H1 (cell line): ENCODE measurements at regions not wholly inside any gene's neighbourhood (a gene's known extent, or its start where the extent isn't known, plus 50 kb on each side); places are given as distances from the start of the nearest gene placed in this dataset.
A peak's percentile ranks its signal among the peaks of the same experiment; 100 is the strongest.

ENCODE experiments used
- CTCF ChIA-PET: fragments of 300-600 bp; sonication (Branson Sonifier 250); formaldehyde crosslinking; loops from one replicate; lab custom pipeline; 2021; ENCODE audit not compliant: partially characterized antibody; lab: Charles Lee
- POLR2A ChIA-PET: fragments of 300-600 bp; sonication (Branson Sonifier 250); formaldehyde crosslinking; loops from one replicate; lab custom pipeline; 2021; ENCODE audit warnings: inconsistent platforms; ENCODE audit not compliant: partially characterized antibody; lab: Charles Lee
- DNase-seq, 2 experiments: peaks; one replicate each; pipeline versions ENCODE4 v3.0.0 to v3.0.0-alpha.2; 2010 to 2022; ENCODE audit warnings: low spot score in 2 of 2, low read depth in 1 of 2, mixed read lengths in 1 of 2
- FAIRE-seq: peaks from 2 replicates; lab custom pipeline; 2011; peaks lifted over from hg19 to GRCh38; lab: Jason Lieb, UNC
- H2AFZ ChIP-seq: 2 replicates; pipeline ENCODE4 v1.8.1; 2012; ENCODE audit warnings: low read length, inconsistent platforms
- H2AK5ac ChIP-seq: 2 replicates; pipeline ENCODE4 v1.6.1; 2013; ENCODE audit warnings: low read depth, low read length
- H2BK120ac ChIP-seq: replicated peaks from 2 replicates; pipeline ENCODE3; 2013; ENCODE audit warnings: low read depth, low read length, inconsistent platforms
- H2BK12ac ChIP-seq: 2 replicates; pipeline ENCODE4 v1.6.1; 2013; ENCODE audit warnings: low read depth, low read length
- H2BK15ac ChIP-seq: 2 replicates; pipeline ENCODE4 v1.6.1; 2013; ENCODE audit warnings: low read length
- H2BK20ac ChIP-seq: 2 replicates; pipeline ENCODE4 v1.6.1; 2013; ENCODE audit warnings: low read length
- H2BK5ac ChIP-seq: 2 replicates; pipeline ENCODE4 v1.6.1; 2013; ENCODE audit warnings: low read depth, low read length
- H3K14ac ChIP-seq: 2 replicates; pipeline ENCODE4 v1.6.1; 2013; ENCODE audit warnings: inconsistent platforms; ENCODE audit not compliant: insufficient read length
- H3K18ac ChIP-seq: 2 replicates; pipeline ENCODE4 v1.6.1; 2013; ENCODE audit warnings: low read length; ENCODE audit errors: extremely low read depth
- H3K23ac ChIP-seq: 2 replicates; pipeline ENCODE4 v1.6.1; 2013; ENCODE audit warnings: inconsistent platforms; ENCODE audit not compliant: insufficient read length
- H3K23me2 ChIP-seq: 2 replicates; pipeline ENCODE4 v1.6.1; 2013; ENCODE audit warnings: low read depth, low read length
- H3K27ac ChIP-seq: 2 replicates; pipeline ENCODE4 v1.6.1; 2011; ENCODE audit warnings: low read depth, low read length, inconsistent platforms
- H3K27me3 ChIP-seq, 4 experiments: replicated peaks in 1 of 4; 1 replicate in 1 of 4; 2 replicates in 3 of 4; pipeline versions ENCODE4 v1.6.1 to v1.8.1; 2011 to 2013; ENCODE audit warnings: low read length in 3 of 4, mild to moderate bottlenecking in 3 of 4, inconsistent platforms in 2 of 4, mixed read lengths in 2 of 4, moderate library complexity in 1 of 4; ENCODE audit not compliant: control insufficient read depth in 3 of 4, insufficient read depth in 3 of 4; ENCODE audit errors: extremely low read depth in 1 of 4
- H3K36me3 ChIP-seq, 4 experiments: 2 replicates each; pipeline versions ENCODE4 v1.6.1 to v1.8.1; 2011 to 2013; ENCODE audit warnings: mild to moderate bottlenecking in 4 of 4, low read length in 3 of 4, moderate library complexity in 2 of 4, control low read depth in 1 of 4, inconsistent platforms in 1 of 4; ENCODE audit not compliant: insufficient read depth in 4 of 4, control insufficient read depth in 2 of 4
- H3K4ac ChIP-seq: replicated peaks from 2 replicates; pipeline ENCODE3; 2013; ENCODE audit warnings: low read length, low read depth, mixed read lengths, inconsistent platforms; ENCODE audit not compliant: insufficient read length
- H3K4me1 ChIP-seq, 4 experiments: replicated peaks in 1 of 4; 1 replicate in 1 of 4; 2 replicates in 3 of 4; pipeline versions ENCODE4 v1.6.1 to v1.8.1; 2011 to 2013; ENCODE audit warnings: low read length in 3 of 4, inconsistent platforms in 2 of 4, mixed read lengths in 1 of 4; ENCODE audit not compliant: insufficient read depth in 4 of 4, control insufficient read depth in 3 of 4
- H3K4me2 ChIP-seq, 2 experiments: 2 replicates each; pipeline versions ENCODE4 v1.6.1 to v1.8.1; 2011 to 2013; ENCODE audit warnings: low read depth in 2 of 2, low read length in 2 of 2, control low read depth in 1 of 2, inconsistent platforms in 1 of 2, mild to moderate bottlenecking in 1 of 2; ENCODE audit not compliant: insufficient read depth in 1 of 2
- H3K4me3 ChIP-seq, 4 experiments: fragments of 200-600, 300-600 bp in 1 of 4; sonication (generic), shearing (Covaris generic), sonication (Bioruptor Twin) in 1 of 4; 2 replicates each; pipeline versions ENCODE4 v1.5.1 to v1.8.1; 2011 to 2016; ENCODE audit warnings: low read length in 4 of 4, low read depth in 3 of 4, control low read depth in 2 of 4, inconsistent platforms in 2 of 4, mild to moderate bottlenecking in 2 of 4, mixed read lengths in 1 of 4, moderate library complexity in 1 of 4; ENCODE audit not compliant: insufficient read depth in 2 of 4; ENCODE audit errors: extremely low read depth in 1 of 4
- H3K56ac ChIP-seq: replicated peaks from 2 replicates; pipeline ENCODE3; 2013; ENCODE audit warnings: low read depth, mild to moderate bottlenecking, mixed read lengths, low read length, inconsistent platforms; ENCODE audit not compliant: insufficient read length
- H3K79me1 ChIP-seq: 2 replicates; pipeline ENCODE4 v1.6.1; 2013; ENCODE audit warnings: low read depth, low read length, control low read depth
- H3K79me2 ChIP-seq, 2 experiments: 2 replicates each; pipeline versions ENCODE4 v1.6.1 to v1.8.1; 2012 to 2013; ENCODE audit warnings: low read length in 2 of 2, mild to moderate bottlenecking in 2 of 2, inconsistent platforms in 1 of 2; ENCODE audit not compliant: insufficient read depth in 2 of 2, control insufficient read depth in 1 of 2
- H3K9ac ChIP-seq, 4 experiments: replicated peaks in 1 of 4; 1 replicate in 1 of 4; 2 replicates in 3 of 4; pipeline versions ENCODE4 v1.6.1 to v1.8.1; 2011 to 2013; ENCODE audit warnings: low read depth in 3 of 4, low read length in 3 of 4, control low read depth in 2 of 4, mild to moderate bottlenecking in 2 of 4, moderate library complexity in 2 of 4, inconsistent platforms in 1 of 4; ENCODE audit errors: extremely low read depth in 1 of 4
- H3K9me3 ChIP-seq, 2 experiments: 2 replicates each; pipeline versions ENCODE4 v1.6.1 to v1.8.1; 2012 to 2013; ENCODE audit warnings: mild to moderate bottlenecking in 2 of 2, moderate library complexity in 2 of 2, control low read depth in 1 of 2, inconsistent platforms in 1 of 2, low read depth in 1 of 2, low read length in 1 of 2, mixed read lengths in 1 of 2; ENCODE audit not compliant: insufficient read depth in 2 of 2
- H4K20me1 ChIP-seq, 2 experiments: replicated peaks in 1 of 2; 2 replicates each; pipeline versions ENCODE3 to v1.8.1; 2011 to 2013; ENCODE audit warnings: inconsistent platforms in 2 of 2, low read length in 2 of 2, mild to moderate bottlenecking in 1 of 2; ENCODE audit not compliant: insufficient read depth in 2 of 2, control insufficient read depth in 1 of 2
- H4K5ac ChIP-seq: 2 replicates; pipeline ENCODE4 v1.6.1; 2013; ENCODE audit warnings: low read length, low read depth, mixed read lengths, inconsistent platforms; ENCODE audit not compliant: insufficient read length
- H4K8ac ChIP-seq: 2 replicates; pipeline ENCODE4 v1.8.0; 2013; ENCODE audit warnings: mild to moderate bottlenecking, moderate library complexity, low read length, inconsistent platforms; ENCODE audit not compliant: insufficient read depth; ENCODE audit errors: extremely low read depth
- H4K91ac ChIP-seq: replicated peaks from 2 replicates; pipeline ENCODE3; 2013; ENCODE audit warnings: low read length, mixed read lengths, inconsistent platforms; ENCODE audit not compliant: insufficient read length
- BCL11A ChIP-seq, 2 experiments: IDR thresholded peaks; one replicate each; pipeline ENCODE4 v1.6.1; 2011; ENCODE audit warnings: low read depth in 2 of 2, low read length in 2 of 2, mild to moderate bottlenecking in 2 of 2
- CBX5 ChIP-seq: fragments of 300-800, 300-1000 bp; sonication (generic); IDR thresholded peaks from 2 replicates; pipeline ENCODE4 v1.7.1; 2016; ENCODE audit warnings: antibody characterized with exemption, low read length, low read depth
- CTBP2 ChIP-seq: IDR thresholded peaks from 2 replicates; pipeline ENCODE4 v1.7.0; 2011; ENCODE audit warnings: borderline replicate concordance, mild to moderate bottlenecking, moderate library complexity, mixed read lengths, low read length; ENCODE audit not compliant: insufficient read depth, insufficient read length
- CTCF ChIP-seq, 3 experiments: IDR thresholded peaks; 1 replicate in 2 of 3; 2 replicates in 1 of 3; pipeline versions ENCODE4 v1.5.1 to v1.6.1; 2011; ENCODE audit warnings: low read length in 3 of 3, mild to moderate bottlenecking in 3 of 3, inconsistent platforms in 2 of 3, low read depth in 1 of 3, moderate library complexity in 1 of 3; ENCODE audit not compliant: insufficient read depth in 1 of 3; ENCODE audit errors: control extremely low read depth in 1 of 3
- KDM1A ChIP-seq: fragments of 200-600, 300-600 bp; sonication (generic); IDR thresholded peaks from 2 replicates; pipeline ENCODE4 v1.7.1; 2016; ENCODE audit warnings: mild to moderate bottlenecking, low read length, borderline replicate concordance
- MAX ChIP-seq: IDR thresholded peaks from 2 replicates; pipeline ENCODE4 v1.6.1; 2012; ENCODE audit warnings: inconsistent platforms
- SAP30 ChIP-seq: fragments of 300-600 bp; sonication (generic); IDR thresholded peaks from 2 replicates; pipeline ENCODE4 v1.7.1; 2012; ENCODE audit warnings: low read length, moderate library complexity, mild to moderate bottlenecking, inconsistent platforms; ENCODE audit not compliant: insufficient read depth, insufficient replicate concordance
- SP1 ChIP-seq: IDR thresholded peaks from 2 replicates; pipeline ENCODE4 v1.6.1; 2011; ENCODE audit warnings: low read depth, low read length
- WGBS, 2 experiments: shearing (Covaris generic) in 1 of 2; methylation state at CpG; one replicate each; pipeline versions ENCODE4 v1.1.6 to v1.1.7; 2013 to 2015; ENCODE audit warnings: low lambda C conversion rate in 2 of 2, mixed read lengths in 2 of 2, inconsistent platforms in 1 of 2, low coverage in 1 of 2, missing lambda C conversion rate in 1 of 2; ENCODE audit not compliant: insufficient replicate concordance in 2 of 2, insufficient coverage in 1 of 2, insufficient read length in 1 of 2; ENCODE audit errors: extremely low coverage in 1 of 2, missing lambda C conversion rate in 1 of 2; 5-methylcytosine and 5-hydroxymethylcytosine counted together

GRCh38 chr4:178037459-178038214 is 595.4 kb upstream of the AGA start:
- Histone ChIP-seq H2AK5ac (no peak overlapping the region), H2BK120ac (no peak overlapping the region), H2BK20ac (no peak overlapping the region), H3K18ac (no peak overlapping the region), H4K8ac (no peak overlapping the region), H3K4ac (no peak overlapping the region), H4K20me1 (no peaks in the 10 kb centered on the region), H3K23ac (no peak overlapping the region), H3K4me3 (no peak overlapping the region), H3K23me2 (no peaks in the 10 kb centered on the region), H4K91ac (no peak overlapping the region), H2AFZ (0 out of 2 replicates have a peak overlapping the region, but pooled peaks have one; percentile 59), H4K5ac (no peak overlapping the region), H2BK12ac (no peak overlapping the region), H3K79me1 (no peaks in the 10 kb centered on the region), H3K4me2 (no peak overlapping the region), H3K36me3 (no peaks in the 10 kb centered on the region), H3K27ac (no peak overlapping the region), H3K4me1 (no peaks in the 10 kb centered on the region), H3K27me3 (no peaks in the 10 kb centered on the region), H3K56ac (no peak overlapping the region), H3K14ac (no peak overlapping the region), H3K9ac (no peak overlapping the region), H3K9me3 (no peaks in the 10 kb centered on the region), H3K79me2 (no peaks in the 10 kb centered on the region), H2BK5ac (no peak overlapping the region), H2BK15ac (no peak overlapping the region)
- DNase-seq, result no peak
- no peak for FAIRE-seq
- CTCF ChIA-PET, result interaction anchor here (0.7 kb wide), 1 partner anchor 393 kb away, joined by 3 read pairs; no protein-coding TSS in a partner anchor
- WGBS, 2 experiments, result 93% methylated on average over 15 of the region's 15 CpGs; no CpG with 5 or more reads in 1 of the 2 experiments
- POLR2A ChIA-PET, result no interaction called here
- TF ChIP-seq BCL11A (IDR thresholded peaks at IDR 0.05; ENCODE audit: low read depth in 2 of 2, low read length in 2 of 2) (no peak), CTCF (IDR thresholded peaks at IDR 0.05; ENCODE audit: control extremely low read depth in 1 of 3, insufficient read depth in 1 of 3, low read depth in 1 of 3, low read length in 3 of 3) (no peak), SP1 (no peak), KDM1A (no peak), CBX5 (no peak), CTBP2 (no peak), MAX (no peak), SAP30 (no peak)
